ENCODE measurements at regions not wholly inside any gene's neighbourhood (a gene's known extent, or its start where the extent isn't known, plus 50 kb on each side); places are given as distances from the start of the nearest gene placed in this dataset.

DNA sequence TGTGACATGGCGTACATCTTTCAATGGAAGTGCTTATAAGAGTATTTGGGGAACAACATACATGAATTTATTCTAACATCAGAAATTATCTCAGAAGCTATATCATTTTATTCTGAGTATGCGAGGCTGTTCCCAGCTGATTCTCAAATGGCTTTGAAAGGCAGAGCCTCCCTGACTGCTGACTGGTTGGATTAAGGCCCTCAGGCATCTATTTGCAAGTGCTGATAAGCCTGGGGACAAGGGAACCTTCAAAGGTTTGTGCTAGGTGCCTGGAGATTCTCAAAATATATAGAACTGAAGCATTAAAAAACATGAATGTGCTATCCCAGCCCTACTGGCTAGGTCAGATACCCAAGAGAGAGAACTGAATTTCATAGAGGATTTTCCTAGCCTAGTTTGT, 235.1 kb downstream of the LURAP1L start:
- TF ChIP-seq USF1 (IDR thresholded peaks at IDR 0.05; ENCODE audit: borderline replicate concordance, low read depth) (no peak), MXI1 (IDR thresholded peaks at IDR 0.05; ENCODE audit: low read depth, low read length) (no peak), CTCF (IDR thresholded peaks at IDR 0.05) (no peak), JUND (IDR thresholded peaks at IDR 0.05) (no peak), EP300 (IDR thresholded peaks at IDR 0.05; ENCODE audit: borderline replicate concordance in 1 of 2, low read depth in 1 of 2, low read length in 1 of 2) (no peak), GABPA (IDR thresholded peaks at IDR 0.05; ENCODE audit: low read depth) (no peak), POLR2AphosphoS5 (IDR thresholded peaks at IDR 0.05; ENCODE audit: low read depth, low read length) (no peak), SIN3A (IDR thresholded peaks at IDR 0.05; ENCODE audit: borderline replicate concordance, low read depth, low read length) (no peak), NFIC (IDR thresholded peaks at IDR 0.05; ENCODE audit: borderline replicate concordance) (no peak), RCOR1 (IDR thresholded peaks at IDR 0.05; ENCODE audit: low read length) (no peak), EZH2phosphoT487 (IDR thresholded peaks at IDR 0.05; ENCODE audit: borderline replicate concordance, low read depth) (no peak)
- TF ChIP-seq, protein P1, sequence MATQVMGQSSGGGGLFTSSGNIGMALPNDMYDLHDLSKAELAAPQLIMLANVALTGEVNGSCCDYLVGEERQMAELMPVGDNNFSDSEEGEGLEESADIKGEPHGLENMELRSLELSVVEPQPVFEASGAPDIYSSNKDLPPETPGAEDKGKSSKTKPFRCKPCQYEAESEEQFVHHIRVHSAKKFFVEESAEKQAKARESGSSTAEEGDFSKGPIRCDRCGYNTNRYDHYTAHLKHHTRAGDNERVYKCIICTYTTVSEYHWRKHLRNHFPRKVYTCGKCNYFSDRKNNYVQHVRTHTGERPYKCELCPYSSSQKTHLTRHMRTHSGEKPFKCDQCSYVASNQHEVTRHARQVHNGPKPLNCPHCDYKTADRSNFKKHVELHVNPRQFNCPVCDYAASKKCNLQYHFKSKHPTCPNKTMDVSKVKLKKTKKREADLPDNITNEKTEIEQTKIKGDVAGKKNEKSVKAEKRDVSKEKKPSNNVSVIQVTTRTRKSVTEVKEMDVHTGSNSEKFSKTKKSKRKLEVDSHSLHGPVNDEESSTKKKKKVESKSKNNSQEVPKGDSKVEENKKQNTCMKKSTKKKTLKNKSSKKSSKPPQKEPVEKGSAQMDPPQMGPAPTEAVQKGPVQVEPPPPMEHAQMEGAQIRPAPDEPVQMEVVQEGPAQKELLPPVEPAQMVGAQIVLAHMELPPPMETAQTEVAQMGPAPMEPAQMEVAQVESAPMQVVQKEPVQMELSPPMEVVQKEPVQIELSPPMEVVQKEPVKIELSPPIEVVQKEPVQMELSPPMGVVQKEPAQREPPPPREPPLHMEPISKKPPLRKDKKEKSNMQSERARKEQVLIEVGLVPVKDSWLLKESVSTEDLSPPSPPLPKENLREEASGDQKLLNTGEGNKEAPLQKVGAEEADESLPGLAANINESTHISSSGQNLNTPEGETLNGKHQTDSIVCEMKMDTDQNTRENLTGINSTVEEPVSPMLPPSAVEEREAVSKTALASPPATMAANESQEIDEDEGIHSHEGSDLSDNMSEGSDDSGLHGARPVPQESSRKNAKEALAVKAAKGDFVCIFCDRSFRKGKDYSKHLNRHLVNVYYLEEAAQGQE (IDR thresholded peaks at IDR 0.05; ENCODE audit: low read depth, low read length), result no peak
- TF ChIP-seq, protein P2, sequence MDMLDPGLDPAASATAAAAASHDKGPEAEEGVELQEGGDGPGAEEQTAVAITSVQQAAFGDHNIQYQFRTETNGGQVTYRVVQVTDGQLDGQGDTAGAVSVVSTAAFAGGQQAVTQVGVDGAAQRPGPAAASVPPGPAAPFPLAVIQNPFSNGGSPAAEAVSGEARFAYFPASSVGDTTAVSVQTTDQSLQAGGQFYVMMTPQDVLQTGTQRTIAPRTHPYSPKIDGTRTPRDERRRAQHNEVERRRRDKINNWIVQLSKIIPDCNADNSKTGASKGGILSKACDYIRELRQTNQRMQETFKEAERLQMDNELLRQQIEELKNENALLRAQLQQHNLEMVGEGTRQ (IDR thresholded peaks at IDR 0.05; ENCODE audit: borderline replicate concordance, low read depth, low read length), result no peak
